Breast epithelium (tissue), 4 donors: ENCODE measurements at regions not wholly inside any gene's neighbourhood (a gene's known extent, or its start where the extent isn't known, plus 50 kb on each side); places are given as distances from the start of the nearest gene placed in this dataset.
A peak's percentile ranks its signal among the peaks of the same experiment; 100 is the strongest.
"Not testable (repeated sequence)": the region's sequence is repeated elsewhere in the genome, so short reads cannot be mapped to it uniquely, and the experiment has no call there.

Source experiments
- DNase-seq, 2 donors: peaks; one replicate each; pipeline ENCODE4 v3.0.0-alpha.2; 2019; ENCODE audit warnings: low spot score in 2 of 2
- H3K27ac ChIP-seq, 2 donors: fragments of 200-600 bp; sonication (generic) in 1 of 2; one replicate each; pipeline ENCODE4 v1.5.1; 2016 to 2019; ENCODE audit warnings: mild to moderate bottlenecking in 1 of 2
- H3K27me3 ChIP-seq, 2 donors: fragments of 200-600 bp; sonication (generic) in 1 of 2; one replicate each; pipeline versions ENCODE4 v1.5.1 to v1.6.0; 2017 to 2019; ENCODE audit warnings: control low read depth in 1 of 2, mild to moderate bottlenecking in 1 of 2
- H3K36me3 ChIP-seq: fragments of 200-600 bp; one replicate; pipeline ENCODE4 v1.5.1; 2019
- H3K4me1 ChIP-seq, 2 donors: fragments of 200-600 bp; sonication (generic); one replicate each; pipeline ENCODE4 v1.5.1; 2016 to 2019; ENCODE audit warnings: control low read depth in 1 of 2
- H3K4me3 ChIP-seq, 3 donors: fragments of 200-600 bp; sonication (generic); 1 replicate in 2 of 3; 2 replicates in 1 of 3; pipeline ENCODE4 v1.5.1; 2016 to 2019; ENCODE audit warnings: mild to moderate bottlenecking in 3 of 3, moderate library complexity in 2 of 3
- H3K9me3 ChIP-seq, 2 donors: fragments of 200-600 bp; sonication (generic) in 1 of 2; one replicate each; pipeline ENCODE4 v1.5.1; 2016 to 2019; ENCODE audit warnings: control low read depth in 1 of 2
- CTCF ChIP-seq, 3 donors: fragments of 450-650 bp; IDR thresholded peaks; one replicate each; pipeline ENCODE4 v1.5.1; 2016 to 2017; ENCODE audit warnings: antibody characterized with exemption in 3 of 3, mild to moderate bottlenecking in 3 of 3, moderate library complexity in 3 of 3
- POLR2A ChIP-seq: fragments of 450-650 bp; IDR thresholded peaks from one replicate; pipeline ENCODE4 v1.6.1; 2016; ENCODE audit warnings: antibody characterized with exemption, mild to moderate bottlenecking, moderate library complexity
- POLR2AphosphoS5 ChIP-seq, 3 donors: sonication (generic); formaldehyde crosslinking; IDR thresholded peaks; one replicate each; pipeline ENCODE4 v1.6.1; 2017; ENCODE audit warnings: antibody characterized with exemption in 3 of 3
- intact Hi-C: fragments of 100-400 bp; cut with DNase I; formaldehyde crosslinking; loops from one replicate; pipeline ENCODE4 v1.15.1; 2023; ENCODE audit warnings: low total_unique reads

GRCh38 chr5:117131876-117132275 lies 557.3 kb upstream of the SEMA6A start:
- no peak overlapping the region for H3K4me3 ChIP-seq
- H3K27ac ChIP-seq, result no peak overlapping the region
- H3K36me3 ChIP-seq, result no peaks in the 10 kb centered on the region
- no peaks in the 10 kb centered on the region for H3K4me1 ChIP-seq
- TF ChIP-seq POLR2AphosphoS5 (IDR thresholded peaks at IDR 0.05) (no peak), CTCF (IDR thresholded peaks at IDR 0.05) (no peak), POLR2A (no peak)
- no peak for DNase-seq
- intact Hi-C loops, result no loop called here
- H3K27me3 ChIP-seq, result no peaks in the 10 kb centered on the region
- no peaks in the 10 kb centered on the region for H3K9me3 ChIP-seq

- Histone ChIP-seq H3K4me3 (no peak overlapping the region), H3K36me3 (no peaks in the 10 kb centered on the region), H3K4me1 (no peaks in the 10 kb centered on the region), H3K27me3 (no peaks in the 10 kb centered on the region), H3K9me3 (no peaks in the 10 kb centered on the region), H3K27ac (no peak overlapping the region)
- TF ChIP-seq CTCF (IDR thresholded peaks at IDR 0.05) (no peak), POLR2A (no peak), POLR2AphosphoS5 (IDR thresholded peaks at IDR 0.05) (no peak)
- intact Hi-C loops, result no loop called here
- peak in 1 of 2 donors; percentile 51 for DNase-seq
Measured at GRCh38 chr5:117131048-117131679, 556.5 kb upstream of the SEMA6A start.

GRCh38 chr5:117118499-117118898 lies 543.9 kb upstream of the SEMA6A start:
- no peak overlapping the region for H3K4me3 ChIP-seq
- H3K9me3 ChIP-seq, result no peaks in the 10 kb centered on the region
- H3K36me3 ChIP-seq, result no peaks in the 10 kb centered on the region
- H3K27me3 ChIP-seq, result no peaks in the 10 kb centered on the region
- DNase-seq, result no peak
- intact Hi-C loops, result no loop called here
- H3K4me1 ChIP-seq, result no peaks in the 10 kb centered on the region
- TF ChIP-seq CTCF (IDR thresholded peaks at IDR 0.05) (no peak), POLR2A (no peak), POLR2AphosphoS5 (IDR thresholded peaks at IDR 0.05) (no peak)
- H3K27ac ChIP-seq, result no peak overlapping the region

DNA sequence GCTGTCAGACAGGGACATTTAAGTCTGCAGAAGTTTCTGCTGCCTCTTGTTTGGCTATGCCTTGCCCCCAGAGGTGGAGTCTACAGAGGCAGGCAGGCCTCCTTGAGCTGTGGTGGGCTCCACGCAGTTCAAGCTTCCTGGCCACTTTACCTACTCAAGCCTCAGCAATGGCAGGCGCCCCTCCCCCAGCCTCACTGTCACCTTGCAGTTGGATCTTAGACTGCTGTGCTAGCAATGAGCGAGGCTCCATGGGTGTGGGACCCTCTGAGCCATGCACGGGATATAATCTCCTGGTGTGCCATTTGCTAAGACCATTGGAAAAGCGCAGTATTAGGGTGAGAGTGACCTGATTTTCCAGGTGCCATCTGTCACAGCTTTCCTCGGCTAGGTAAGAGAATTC lies 542.7 kb upstream of the SEMA6A start:
- H3K27ac ChIP-seq, result not testable (repeated sequence)

DNA sequence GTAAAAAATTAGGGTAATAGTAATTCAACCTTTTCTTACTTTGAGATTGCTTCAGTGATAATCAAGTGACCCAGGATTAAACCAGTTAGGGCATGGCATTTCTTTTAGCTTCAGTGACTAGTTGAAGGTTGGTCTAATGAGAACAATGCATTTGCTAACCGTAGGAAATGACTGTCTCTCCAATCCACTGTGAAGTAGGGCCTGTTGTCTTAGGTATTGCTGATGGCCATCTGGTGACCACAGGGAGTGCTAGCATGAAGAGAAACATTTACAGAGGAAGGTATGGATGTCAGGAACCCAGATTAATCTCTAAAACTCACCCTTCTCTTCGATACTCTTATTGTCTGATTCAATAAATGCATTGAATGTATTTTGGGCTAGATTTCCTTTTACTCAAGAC lies 535.9 kb upstream of the SEMA6A start:
- H3K9me3 ChIP-seq, result no peaks in the 10 kb centered on the region
- H3K27me3 ChIP-seq, result no peaks in the 10 kb centered on the region
- H3K27ac ChIP-seq, result no peak overlapping the region
- no peak overlapping the region for H3K4me3 ChIP-seq
- H3K4me1 ChIP-seq, result no peaks in the 10 kb centered on the region
- TF ChIP-seq CTCF (IDR thresholded peaks at IDR 0.05), result no peak
- TF ChIP-seq POLR2A, result no peak
- TF ChIP-seq POLR2AphosphoS5 (IDR thresholded peaks at IDR 0.05), result no peak
- intact Hi-C loops, result no loop called here
- DNase-seq, result no peak
- no peaks in the 10 kb centered on the region for H3K36me3 ChIP-seq

More for the DNA sequence above, 542.7 kb upstream of the SEMA6A start:
- H3K4me3 ChIP-seq, H3K9me3 ChIP-seq, H3K36me3 ChIP-seq, intact Hi-C loops, H3K27me3 ChIP-seq, DNase-seq, H3K4me1 ChIP-seq: not testable (repeated sequence)

DNA sequence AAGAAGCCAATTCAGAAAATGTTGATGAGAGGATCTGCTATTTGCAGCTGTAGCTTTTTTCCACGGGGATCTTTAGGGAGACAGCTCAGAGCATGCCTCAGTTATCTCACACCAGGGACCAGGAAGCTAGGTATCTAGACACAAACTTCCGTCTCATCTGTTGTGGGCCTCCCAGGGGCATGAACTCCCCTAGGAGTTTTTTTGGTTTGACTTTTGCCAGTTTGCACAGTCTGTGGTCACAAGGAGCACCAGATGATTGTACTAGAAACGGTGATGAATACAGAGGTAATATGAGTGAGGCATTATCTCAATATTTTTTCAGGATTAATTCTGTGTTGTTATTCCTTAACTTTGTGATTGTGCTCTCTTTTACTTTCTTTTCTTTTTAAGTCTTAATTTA lies 533.2 kb upstream of the SEMA6A start:
- H3K36me3 ChIP-seq, result no peaks in the 10 kb centered on the region
- no peaks in the 10 kb centered on the region for H3K9me3 ChIP-seq
- no peak overlapping the region for H3K4me3 ChIP-seq
- TF ChIP-seq POLR2AphosphoS5 (IDR thresholded peaks at IDR 0.05), result no peak
- TF ChIP-seq POLR2A, result no peak
- TF ChIP-seq CTCF (IDR thresholded peaks at IDR 0.05), result no peak
- intact Hi-C loops, result no loop called here
- H3K27ac ChIP-seq, result no peak overlapping the region
- H3K4me1 ChIP-seq, result no peaks in the 10 kb centered on the region
- H3K27me3 ChIP-seq, result no peaks in the 10 kb centered on the region
- DNase-seq, result no peak
